Ramos (cell line): ENCODE measurements at regions not wholly inside any gene's neighbourhood (a gene's known extent, or its start where the extent isn't known, plus 50 kb on each side); places are given as distances from the start of the nearest gene placed in this dataset.
"Not testable (repeated sequence)": the region's sequence is repeated elsewhere in the genome, so short reads cannot be mapped to it uniquely, and the experiment has no call there.

Source experiments
- in situ Hi-C: fragments of 300-500 bp; cut with MboI; formaldehyde crosslinking; loops from one replicate; pipeline ENCODE4 v1.14.3; 2022; ENCODE audit warnings: low sequenced_read_pairs; ENCODE audit not compliant: unreplicated experiment

GRCh38 chr9:108803428-108804065 is 52.2 kb downstream of the ACTL7B start:
- in situ Hi-C loops: no loop called here

GRCh38 chr9:108802967-108803366 is 52.8 kb downstream of the ACTL7B start:
- in situ Hi-C loops: no loop called here

GRCh38 chr9:108801949-108802348 is 53.8 kb downstream of the ACTL7B start:
- in situ Hi-C loops: no loop called here

DNA sequence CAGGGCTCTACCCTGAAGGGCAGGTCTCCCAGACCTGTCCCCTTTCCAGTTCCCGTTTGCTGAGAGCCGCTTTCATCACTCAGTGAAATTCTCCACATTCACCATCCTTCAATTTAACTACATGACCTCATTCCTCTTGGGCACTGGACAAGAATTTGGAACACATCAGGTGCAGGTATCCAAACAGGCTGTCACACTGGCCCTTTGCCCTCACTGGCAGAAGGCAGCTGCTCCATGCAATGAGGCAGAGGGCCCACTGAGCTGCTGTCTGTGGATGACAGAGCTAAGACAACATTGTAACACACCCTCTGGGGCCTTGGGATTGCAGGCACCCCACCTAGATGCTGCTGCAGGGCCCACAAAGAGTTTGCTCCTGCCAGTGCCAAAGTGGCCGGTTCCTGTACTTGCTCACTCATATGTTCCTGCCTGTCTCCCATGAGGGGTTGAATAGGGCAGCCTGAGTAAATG is 55.1 kb downstream of the ACTL7B start:
- in situ Hi-C loops: no loop called here

GRCh38 chr9:108793573-108793972 is 62.2 kb downstream of the ACTL7B start:
- in situ Hi-C loops: no loop called here

DNA sequence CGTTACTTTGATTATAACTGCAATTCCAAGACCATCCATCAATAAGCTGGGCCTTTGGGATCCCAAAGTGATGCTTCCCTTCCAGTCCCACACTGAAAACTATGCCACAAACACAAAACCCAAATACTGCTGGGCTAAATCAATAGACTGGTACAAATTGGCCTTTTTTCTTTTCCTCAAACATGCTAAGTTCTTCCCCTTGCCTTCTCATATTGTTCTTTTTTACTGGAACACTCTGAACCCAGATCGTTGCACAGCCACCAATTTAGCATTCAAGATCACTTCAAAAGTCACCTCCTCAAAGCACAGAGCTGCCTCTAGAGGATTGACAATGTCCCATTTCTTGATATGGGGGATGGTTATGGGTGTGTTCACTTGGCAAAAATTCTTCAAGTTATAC is 66.0 kb downstream of the ACTL7B start:
- in situ Hi-C loops: no loop called here

DNA sequence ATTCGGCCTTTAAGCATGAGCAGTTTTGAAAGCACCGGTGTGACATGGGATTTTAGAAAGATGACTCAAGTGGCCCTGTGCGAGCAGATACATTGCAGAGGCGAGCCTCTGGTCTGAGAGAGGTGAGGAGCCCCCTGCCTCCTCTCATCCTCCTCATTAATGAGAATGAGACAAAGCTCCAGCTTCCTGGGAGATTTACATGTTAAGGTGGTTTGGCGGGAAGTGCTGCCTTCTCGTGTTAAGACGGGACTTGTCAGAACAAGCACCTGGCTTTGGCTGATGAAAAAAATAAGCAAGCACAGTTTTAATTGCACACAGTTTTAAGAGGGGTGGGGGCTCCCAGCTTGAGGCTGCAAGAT is 68.1 kb downstream of the ACTL7B start:
- in situ Hi-C loops: no loop called here

GRCh38 chr9:108786901-108787689 is 68.7 kb downstream of the ACTL7B start:
- in situ Hi-C loops: no loop called here

- in situ Hi-C loops: no loop called here
Measured at GRCh38 chr9:108786322-108786721, 69.5 kb downstream of the ACTL7B start.

GRCh38 chr9:108784998-108785397 is 70.8 kb downstream of the ACTL7B start:
- in situ Hi-C loops: no loop called here

DNA sequence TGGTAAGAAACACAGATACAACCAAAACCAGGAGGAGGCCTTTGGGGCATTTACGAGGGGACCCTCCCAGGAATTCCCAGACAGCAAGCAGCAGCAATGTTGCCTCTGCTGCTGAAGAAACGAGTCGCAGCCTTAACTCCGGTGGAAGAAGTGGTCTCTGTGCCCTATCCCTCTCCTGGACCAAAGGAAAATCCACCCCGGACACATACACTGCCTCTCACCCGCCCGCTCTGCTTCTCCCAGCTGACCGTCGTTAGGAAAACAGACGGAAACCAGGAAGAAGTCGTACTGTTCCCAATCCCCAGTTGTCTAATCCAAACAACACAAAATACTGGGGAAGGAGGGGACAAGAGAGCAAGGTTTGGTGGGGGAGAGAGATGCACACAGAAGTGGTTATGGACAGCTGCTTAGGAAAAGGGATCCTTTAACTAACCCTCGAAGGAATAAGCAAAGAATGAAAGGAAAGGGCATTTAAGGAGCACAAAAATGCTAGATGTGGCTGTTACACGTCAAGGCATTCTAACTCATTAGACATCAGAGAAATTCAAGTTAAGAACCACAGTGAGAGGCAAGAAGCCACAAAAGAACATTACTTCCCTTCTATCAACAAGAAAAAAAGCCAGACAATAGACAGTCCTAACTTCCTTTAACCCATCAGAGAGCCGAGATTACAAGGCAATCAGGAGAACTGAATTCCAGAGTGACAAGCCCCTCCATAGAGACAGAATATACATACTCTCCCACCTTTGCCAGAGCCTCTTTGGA is 71.9 kb downstream of the ACTL7B start:
- in situ Hi-C loops: no loop called here

GRCh38 chr9:108783326-108783725 is 72.5 kb downstream of the ACTL7B start:
- in situ Hi-C loops: no loop called here

DNA sequence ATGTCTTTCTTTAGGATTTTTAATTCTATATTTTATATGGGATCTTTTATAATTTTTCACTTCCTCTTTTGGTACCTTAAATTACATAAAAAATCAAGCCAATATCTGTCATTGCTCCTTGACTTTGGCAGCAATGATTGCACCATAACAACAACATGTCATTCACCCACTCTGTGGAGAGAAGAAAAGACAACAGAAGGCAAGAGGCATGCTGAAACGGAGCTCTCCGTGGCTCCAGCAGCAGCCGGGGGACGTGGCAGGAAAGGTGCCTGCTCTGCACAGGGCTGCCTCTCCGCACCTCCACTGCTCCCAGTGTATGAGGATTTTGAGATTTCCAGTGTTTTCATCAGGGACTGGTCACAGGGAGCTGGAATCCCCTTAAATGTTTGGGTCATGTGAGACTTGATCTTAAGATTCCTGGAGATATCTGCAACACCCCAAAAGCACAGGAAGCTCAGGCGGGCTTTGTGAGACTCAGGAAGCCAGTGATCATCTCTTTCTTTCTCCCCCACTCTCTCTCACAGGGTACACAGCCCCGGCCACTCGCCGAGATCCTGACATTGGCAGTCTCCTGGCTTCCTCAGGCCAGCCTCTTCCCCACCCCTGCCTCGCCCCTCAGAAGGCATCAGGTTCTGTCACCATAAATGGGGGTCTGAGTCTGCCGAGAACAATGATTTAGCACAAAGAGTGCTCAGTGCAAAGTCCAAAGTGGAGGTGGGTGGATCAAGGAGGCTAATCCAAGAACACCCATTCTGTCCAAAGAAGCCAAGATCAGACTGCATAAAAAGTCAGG is 74.6 kb downstream of the ACTL7B start:
- in situ Hi-C loops: no loop called here

DNA sequence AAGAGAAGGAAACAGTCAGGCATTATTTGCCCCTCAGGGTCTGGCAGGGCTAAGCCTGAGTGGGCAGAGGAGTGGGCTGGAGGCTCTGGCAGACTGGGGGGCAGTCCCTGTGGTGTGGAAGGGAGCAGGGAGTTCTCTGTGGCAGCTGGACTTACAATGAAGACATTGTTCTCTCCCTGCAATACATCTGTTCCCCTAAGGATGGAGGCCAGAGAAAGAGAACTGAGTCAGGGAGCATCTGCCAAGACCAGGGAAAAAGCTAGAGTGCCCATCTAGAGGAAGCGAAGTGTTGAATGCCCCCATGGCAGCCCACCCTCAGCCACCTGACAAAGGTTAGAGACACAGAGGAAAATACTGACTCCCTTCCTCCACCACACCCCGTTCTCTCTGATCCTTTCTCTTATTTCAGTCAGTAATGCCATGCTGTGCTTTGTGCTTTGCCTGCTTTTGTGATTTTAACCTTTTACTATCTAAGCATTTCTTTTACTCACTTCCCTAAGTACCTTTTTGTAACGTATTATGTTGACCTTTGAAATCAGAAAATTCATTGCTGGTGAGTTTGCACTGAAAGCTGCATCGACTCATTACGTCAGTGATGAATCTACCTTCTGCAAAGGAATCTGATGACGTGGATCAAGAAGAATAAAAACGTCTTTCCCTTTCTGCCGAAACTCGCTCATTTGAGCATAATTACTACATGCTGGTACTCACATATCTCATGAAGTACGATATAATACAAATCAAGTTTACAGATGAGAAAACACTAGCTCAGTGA is 76.0 kb downstream of the ACTL7B start:
- in situ Hi-C loops: no loop called here

- in situ Hi-C loops: no loop called here
Measured at GRCh38 chr9:108776920-108777639, 78.7 kb downstream of the ACTL7B start.

GRCh38 chr9:108775901-108776306 is 79.9 kb downstream of the ACTL7B start:
- in situ Hi-C loops: no loop called here

GRCh38 chr9:108774088-108774487 is 81.7 kb downstream of the ACTL7B start:
- in situ Hi-C loops: not testable (repeated sequence)

GRCh38 chr9:108772301-108772894 is 83.4 kb downstream of the ACTL7B start:
- in situ Hi-C loops: no loop called here

GRCh38 chr9:108768744-108769143 is 87.0 kb downstream of the ACTL7B start:
- in situ Hi-C loops: no loop called here
